GM19463 (cell line): ENCODE measurements at regions not wholly inside any gene's neighbourhood (a gene's known extent, or its start where the extent isn't known, plus 50 kb on each side); places are given as distances from the start of the nearest gene placed in this dataset.
"Not testable (repeated sequence)": the region's sequence is repeated elsewhere in the genome, so short reads cannot be mapped to it uniquely, and the experiment has no call there.

Source experiments
- ATAC-seq: cut with Tn5 transposase; IDR thresholded peaks from one replicate; pipeline ENCODE4 v1.9.1; 2021; ENCODE audit warnings: mild to moderate bottlenecking, moderate library complexity; ENCODE audit not compliant: unreplicated experiment

- ATAC-seq = no peak
Observed at GRCh38 chr4:177235026-177235425, 74.6 kb upstream of the NEIL3 start.

GRCh38 chr4:177236886-177237285, 72.8 kb upstream of the NEIL3 start:
- ATAC-seq = no peak

GRCh38 chr4:177237291-177237690, 72.4 kb upstream of the NEIL3 start:
- ATAC-seq = no peak

- ATAC-seq = no peak
Observed at GRCh38 chr4:177239477-177239876, 70.2 kb upstream of the NEIL3 start.

GRCh38 chr4:177239878-177240277, 69.8 kb upstream of the NEIL3 start:
- ATAC-seq = no peak

- no peak for ATAC-seq
Observed at GRCh38 chr4:177242651-177243286, 66.9 kb upstream of the NEIL3 start.

- ATAC-seq = no peak
Observed at GRCh38 chr4:177246641-177247584, 62.8 kb upstream of the NEIL3 start.

GRCh38 chr4:177250056-177250696, 59.5 kb upstream of the NEIL3 start:
- peak; percentile 98 for ATAC-seq

GRCh38 chr4:177251237-177251636, 58.4 kb upstream of the NEIL3 start:
- ATAC-seq = no peak

- no peak for ATAC-seq
Observed at GRCh38 chr4:177255359-177255758, 54.3 kb upstream of the NEIL3 start.

- no peak for ATAC-seq
Observed at GRCh38 chr4:177256950-177257349, 52.7 kb upstream of the NEIL3 start.

- ATAC-seq = not testable (repeated sequence)
Observed at GRCh38 chr4:177259466-177259865, 50.2 kb upstream of the NEIL3 start.
